Stimulated activated CD8-positive, alpha-beta memory T cell treated with anti-CD3 and anti-CD28 coated beads, Interleukin-4, amount 100 ng/mL, for 24 hours (primary cell): ENCODE measurements at regions not wholly inside any gene's neighbourhood (a gene's known extent, or its start where the extent isn't known, plus 50 kb on each side); places are given as distances from the start of the nearest gene placed in this dataset.

ENCODE experiments used
- DNase-seq: peaks from one replicate; pipeline ENCODE4 v3.0.0-alpha.2; 2020; ENCODE audit warnings: low read depth

- DNase-seq = no peak
Measured at GRCh38 chr13:51518827-51519226, 65.4 kb upstream of the WDFY2 start.

GRCh38 chr13:51519771-51520216 is 64.5 kb upstream of the WDFY2 start:
- DNase-seq = no peak

GRCh38 chr13:51520524-51520923 is 63.7 kb upstream of the WDFY2 start:
- DNase-seq = no peak

- DNase-seq = peak; percentile 9
Measured at GRCh38 chr13:51523082-51523518, 61.2 kb upstream of the WDFY2 start.

GRCh38 chr13:51524312-51524711 is 60.0 kb upstream of the WDFY2 start:
- no peak for DNase-seq

GRCh38 chr13:51524829-51525566 is 59.3 kb upstream of the WDFY2 start:
- no peak for DNase-seq

GRCh38 chr13:51525567-51526167 is 58.6 kb upstream of the WDFY2 start:
- DNase-seq = no peak

- DNase-seq = no peak
Measured at GRCh38 chr13:51526202-51526601, 58.1 kb upstream of the WDFY2 start.

GRCh38 chr13:51532736-51533197 is 51.5 kb upstream of the WDFY2 start:
- DNase-seq = no peak

- DNase-seq = peak; percentile 16
Measured at GRCh38 chr13:51534041-51534817, 50.0 kb upstream of the WDFY2 start.
